GM18502 (cell line): ENCODE measurements at regions not wholly inside any gene's neighbourhood (a gene's known extent, or its start where the extent isn't known, plus 50 kb on each side); places are given as distances from the start of the nearest gene placed in this dataset.
"Not testable (repeated sequence)": the region's sequence is repeated elsewhere in the genome, so short reads cannot be mapped to it uniquely, and the experiment has no call there.

Experiments used
- ATAC-seq: cut with Tn5 transposase; IDR thresholded peaks from one replicate; pipeline ENCODE4 v1.9.1; 2021; ENCODE audit warnings: mild to moderate bottlenecking; ENCODE audit not compliant: unreplicated experiment, poor library complexity

- not testable (repeated sequence) for ATAC-seq
Observed at GRCh38 chr14:19109887-19110286, 142.7 kb downstream of the POTEM start.

GRCh38 chr14:19120383-19120782 is 153.1 kb downstream of the POTEM start:
- not testable (repeated sequence) for ATAC-seq

GRCh38 chr14:19126269-19127051 is 159.2 kb downstream of the POTEM start:
- ATAC-seq = not testable (repeated sequence)

GRCh38 chr14:19127664-19128435 is 160.6 kb downstream of the POTEM start:
- ATAC-seq = not testable (repeated sequence)

DNA sequence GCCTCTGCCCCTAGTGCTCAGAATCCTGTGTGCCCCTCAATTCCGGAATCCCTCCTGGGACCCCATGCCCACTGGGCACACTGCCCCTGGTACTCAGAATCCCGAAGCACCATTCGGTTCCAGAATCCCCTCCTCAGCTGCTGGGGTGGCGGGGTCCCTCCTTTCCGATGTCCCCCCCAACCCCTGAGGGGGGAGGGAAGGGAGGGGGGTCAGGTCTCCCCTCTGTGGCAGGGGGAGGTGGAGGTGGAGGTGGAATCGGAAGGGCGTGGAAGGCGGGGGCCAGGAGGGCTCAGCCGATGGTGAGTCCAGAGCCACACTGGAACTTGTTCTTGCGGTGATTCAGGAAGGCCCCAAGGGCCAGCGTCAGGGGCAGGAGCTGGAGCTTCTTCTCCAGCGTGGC is 164.3 kb downstream of the POTEM start:
- ATAC-seq = not testable (repeated sequence)

DNA sequence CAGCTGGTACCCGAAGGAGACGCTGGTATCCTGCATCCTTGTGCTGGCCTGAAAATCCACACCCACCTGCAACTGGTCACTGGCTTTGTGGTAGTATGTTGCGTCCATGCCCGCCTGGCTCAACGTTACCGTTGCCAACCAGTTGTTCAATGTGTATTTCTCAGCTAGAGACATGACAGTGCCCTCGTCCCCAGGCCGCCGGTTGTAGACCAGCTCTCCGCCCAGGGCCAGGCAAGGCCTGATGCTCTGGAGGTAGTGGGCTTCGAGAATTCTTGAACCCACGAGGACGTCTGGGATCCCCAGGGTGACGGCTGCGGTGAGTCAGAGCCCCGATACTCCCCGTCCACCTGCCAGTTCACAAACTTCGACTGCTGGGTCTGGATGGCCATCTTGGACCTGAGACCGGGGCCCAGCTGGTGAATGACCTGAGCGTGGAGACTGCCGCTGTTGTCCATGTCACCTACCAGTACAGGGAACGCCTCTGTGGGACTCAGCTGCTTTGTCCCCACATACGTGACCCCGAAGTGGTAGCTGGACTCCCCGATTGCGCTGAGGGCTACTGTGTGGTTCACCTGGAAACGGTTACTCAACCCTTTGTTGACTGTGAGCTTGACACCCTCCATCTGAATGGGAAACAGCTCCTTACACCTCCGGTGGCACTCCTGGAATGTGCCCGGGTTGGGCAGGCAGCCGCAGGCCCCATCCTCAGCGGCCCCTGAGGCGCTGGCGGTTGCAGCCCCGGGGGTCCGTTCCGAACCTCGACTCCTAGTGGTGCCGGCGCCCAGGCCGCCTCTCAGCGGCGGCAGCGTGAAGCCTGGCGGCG is 165.0 kb downstream of the POTEM start:
- not testable (repeated sequence) for ATAC-seq

DNA sequence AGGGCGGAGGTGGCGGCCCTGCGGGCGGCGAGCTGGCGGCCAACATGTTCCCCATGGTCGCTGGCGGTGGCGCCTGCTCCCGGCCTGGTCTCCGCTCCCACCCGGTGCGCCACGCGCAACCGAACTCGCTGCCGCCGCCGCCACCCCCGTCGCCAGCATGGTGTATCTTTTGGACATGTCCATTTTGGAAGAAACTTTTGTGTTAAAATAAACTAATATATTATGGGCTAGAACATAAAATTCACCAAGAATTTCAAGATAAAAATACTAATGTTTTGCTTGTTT is 165.5 kb downstream of the POTEM start:
- ATAC-seq = not testable (repeated sequence)

DNA sequence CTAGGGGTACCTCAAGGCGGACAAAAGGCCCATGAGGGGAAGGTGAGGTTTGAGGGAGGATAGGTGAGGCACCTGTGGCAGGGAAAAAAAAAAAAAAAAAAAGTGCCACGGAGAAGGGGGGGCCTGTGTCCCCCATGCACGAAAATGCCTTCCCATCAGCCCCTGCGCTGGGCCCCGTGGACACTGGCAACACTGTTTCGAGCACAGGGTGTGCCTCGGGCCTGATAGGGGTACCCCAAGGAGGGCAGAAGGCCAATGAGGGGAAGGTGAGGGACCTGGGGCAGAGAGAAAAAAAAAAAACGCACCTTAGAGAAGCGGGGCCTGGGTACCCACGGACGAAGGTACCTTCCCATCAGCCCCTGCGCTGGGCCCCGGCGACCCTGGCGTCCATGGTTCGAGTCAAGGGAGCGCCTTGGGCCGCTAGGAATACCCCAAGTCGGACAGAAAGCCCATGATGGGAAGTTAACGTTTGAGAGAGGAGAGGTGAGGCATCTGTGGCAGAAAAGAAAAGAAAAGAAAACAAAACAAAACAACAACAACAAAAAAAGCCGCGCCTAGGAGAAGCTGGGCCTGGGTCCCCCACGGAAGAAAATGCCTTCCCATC is 190.0 kb downstream of the POTEM start:
- not testable (repeated sequence) for ATAC-seq

DNA sequence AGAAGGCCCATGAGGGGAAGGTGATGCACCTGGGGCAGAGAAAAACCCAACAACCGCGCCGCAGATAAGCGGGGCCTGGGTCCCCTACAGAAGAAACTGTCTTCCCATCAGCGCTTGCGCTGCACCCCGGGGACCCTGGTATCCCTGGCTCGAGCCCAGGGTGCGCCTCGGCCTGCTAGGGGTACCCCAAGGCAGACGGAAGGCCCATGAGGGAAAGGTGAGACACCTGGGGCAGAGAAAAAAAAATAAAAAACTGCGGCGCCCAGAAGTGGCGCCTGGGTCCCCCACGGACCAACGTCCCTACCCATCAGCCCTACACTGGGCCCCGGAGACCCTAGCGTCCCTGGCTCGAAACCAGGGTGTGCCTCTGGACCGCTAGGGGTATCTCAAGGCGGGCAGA is 190.8 kb downstream of the POTEM start:
- not testable (repeated sequence) for ATAC-seq

DNA sequence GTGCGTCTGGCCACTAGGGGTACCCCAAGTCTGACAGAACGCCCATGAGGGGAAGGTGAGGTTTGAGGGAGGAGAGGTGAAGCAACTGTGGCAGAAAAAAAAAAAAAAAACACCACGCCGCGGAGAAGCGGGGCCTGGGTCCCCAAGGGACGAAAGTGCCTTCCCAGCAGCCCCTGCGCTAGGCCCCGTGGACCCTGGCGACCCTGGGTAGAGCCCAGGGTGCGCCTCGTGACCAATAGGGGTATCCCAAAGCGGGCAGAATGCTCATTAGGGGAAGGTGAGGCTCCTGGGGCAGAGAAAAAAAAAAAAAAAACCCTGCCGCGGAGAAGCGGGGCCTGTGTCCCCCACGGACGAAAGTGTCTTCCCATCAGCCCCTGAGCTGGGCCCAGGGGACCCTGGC is 191.4 kb downstream of the POTEM start:
- not testable (repeated sequence) for ATAC-seq

DNA sequence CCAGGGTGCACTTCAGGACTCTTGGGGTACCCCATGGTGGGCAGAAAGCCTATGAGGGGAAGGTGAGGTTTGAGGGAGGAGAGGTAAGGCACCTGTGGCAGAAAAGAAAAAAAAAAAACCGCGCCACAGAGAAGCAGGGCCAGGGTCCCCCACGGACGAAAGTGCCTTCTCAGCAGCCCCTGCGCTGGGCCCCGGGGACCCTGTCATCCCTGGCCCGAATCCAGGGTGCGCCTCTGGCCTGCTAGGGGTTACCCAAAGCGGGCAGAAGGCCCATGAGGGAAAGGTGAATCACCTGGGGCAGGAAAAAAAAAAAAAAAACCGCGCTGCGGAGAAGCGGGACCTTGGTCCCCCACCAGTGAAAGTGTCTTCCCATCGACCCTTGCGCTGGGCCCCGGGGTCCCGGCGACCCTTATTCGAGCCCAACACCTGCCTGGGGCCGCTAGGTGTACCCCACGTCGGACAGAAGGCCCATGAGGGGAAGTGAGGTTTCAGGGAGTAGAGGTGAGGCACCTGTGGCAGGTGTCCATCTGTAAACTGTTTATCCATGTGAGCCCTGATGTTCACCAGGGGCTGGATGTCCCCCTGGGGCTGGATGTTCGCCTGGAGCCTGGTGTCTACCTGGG is 191.9 kb downstream of the POTEM start:
- ATAC-seq = not testable (repeated sequence)

- ATAC-seq = not testable (repeated sequence)
Observed at GRCh38 chr14:19160379-19160778, 193.1 kb downstream of the POTEM start.

- ATAC-seq = not testable (repeated sequence)
Observed at GRCh38 chr14:19161251-19162033, 194.2 kb downstream of the POTEM start.

GRCh38 chr14:19162034-19162706 is 194.9 kb downstream of the POTEM start:
- not testable (repeated sequence) for ATAC-seq

DNA sequence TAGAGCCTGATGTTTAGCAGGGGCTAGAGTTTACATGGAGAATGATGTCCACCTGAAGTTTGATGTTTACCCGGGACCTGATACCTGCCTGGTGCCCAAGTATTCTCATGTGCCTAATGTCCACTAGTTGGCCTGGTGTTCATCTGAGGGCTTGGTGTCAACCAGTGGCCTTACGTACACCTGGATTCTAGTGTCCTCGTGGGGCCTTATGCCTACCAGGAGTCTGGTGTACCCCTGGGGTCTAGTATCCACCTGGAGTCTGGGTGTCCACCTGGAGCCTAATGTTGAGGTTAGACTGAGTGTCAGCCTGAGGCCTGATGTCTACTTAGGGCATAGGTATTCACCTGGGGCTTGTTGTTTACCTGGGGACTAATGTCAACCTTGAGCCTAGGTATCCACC is 195.7 kb downstream of the POTEM start:
- not testable (repeated sequence) for ATAC-seq

- not testable (repeated sequence) for ATAC-seq
Observed at GRCh38 chr14:19163891-19164290, 196.7 kb downstream of the POTEM start.

DNA sequence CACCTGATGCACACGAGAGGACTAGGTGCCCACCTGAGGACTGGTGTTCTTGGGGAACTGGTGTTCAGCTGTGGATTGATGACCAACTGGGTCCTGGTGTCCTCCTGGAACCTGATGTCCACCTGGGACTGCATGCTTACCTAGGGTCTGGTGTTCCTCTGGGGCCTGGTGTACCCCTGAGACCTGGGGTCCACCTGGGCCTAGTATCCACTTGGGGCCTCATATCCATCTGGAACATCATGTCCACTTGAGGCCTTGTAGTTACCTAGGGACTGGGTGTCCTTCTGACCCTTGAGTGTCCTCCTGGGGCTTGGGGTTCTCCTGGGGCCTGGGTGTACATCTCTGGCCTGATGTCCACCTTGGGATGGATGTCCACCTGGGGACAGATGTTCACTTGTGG is 197.2 kb downstream of the POTEM start:
- ATAC-seq = not testable (repeated sequence)

GRCh38 chr14:19166056-19166455 is 198.8 kb downstream of the POTEM start:
- not testable (repeated sequence) for ATAC-seq
